CD14-positive monocyte (primary cell): ENCODE measurements at regions not wholly inside any gene's neighbourhood (a gene's known extent, or its start where the extent isn't known, plus 50 kb on each side); places are given as distances from the start of the nearest gene placed in this dataset.

Experiments
- DNase-seq, 3 donors: peaks; one replicate each; pipeline ENCODE4 v3.0.0-alpha.2; 2011 to 2022
- H2AFZ ChIP-seq: 2 replicates; pipeline ENCODE4 v1.6.0; 2012; ENCODE audit warnings: mild to moderate bottlenecking, low read depth, low read length, inconsistent platforms; ENCODE audit not compliant: insufficient read depth, poor library complexity, severe bottlenecking
- H3K27ac ChIP-seq, 2 donors: 1 replicate in 1 of 2; 2 replicates in 1 of 2; pipeline ENCODE4 v1.5.1; 2012 to 2013; ENCODE audit warnings: low read length in 2 of 2, control low read depth in 1 of 2, inconsistent platforms in 1 of 2, low read depth in 1 of 2, mild to moderate bottlenecking in 1 of 2
- H3K27me3 ChIP-seq, 2 donors: one replicate each; pipeline versions ENCODE4 v1.6.0 to v1.6.1; 2011 to 2013; ENCODE audit warnings: low read length in 2 of 2; ENCODE audit not compliant: control insufficient read depth in 2 of 2, insufficient read depth in 2 of 2
- H3K36me3 ChIP-seq, 2 donors: replicated peaks in 1 of 2; 1 replicate in 1 of 2; 2 replicates in 1 of 2; pipeline versions ENCODE4 v1.5.1 to v1.6.1; 2012 to 2013; ENCODE audit warnings: low read length in 2 of 2, control low read depth in 1 of 2, inconsistent platforms in 1 of 2, mild to moderate bottlenecking in 1 of 2; ENCODE audit not compliant: insufficient read depth in 2 of 2, control insufficient read depth in 1 of 2
- H3K4me1 ChIP-seq, 2 donors: 1 replicate in 1 of 2; 2 replicates in 1 of 2; pipeline versions ENCODE4 v1.5.1 to v1.6.1; 2012 to 2013; ENCODE audit warnings: low read length in 2 of 2, control low read depth in 1 of 2, inconsistent platforms in 1 of 2, mild to moderate bottlenecking in 1 of 2, moderate library complexity in 1 of 2; ENCODE audit not compliant: insufficient read depth in 2 of 2, control insufficient read depth in 1 of 2
- H3K4me2 ChIP-seq: replicated peaks from 2 replicates; pipeline ENCODE3; 2012; ENCODE audit warnings: low read length, moderate library complexity, mild to moderate bottlenecking; ENCODE audit not compliant: poor library complexity, severe bottlenecking; ENCODE audit errors: extremely low read depth
- H3K4me3 ChIP-seq, 3 experiments: fragments of 200-600 bp in 1 of 3; sonication (generic) in 1 of 3; replicated peaks in 1 of 3; 1 replicate in 2 of 3; 2 replicates in 1 of 3; pipeline ENCODE4 v1.5.1; 2011 to 2013; ENCODE audit warnings: low read length in 3 of 3, mild to moderate bottlenecking in 3 of 3, control low read depth in 2 of 3, low read depth in 2 of 3, inconsistent platforms in 1 of 3, moderate library complexity in 1 of 3
- H3K79me2 ChIP-seq: 2 replicates; pipeline ENCODE4 v1.6.0; 2012; ENCODE audit warnings: mild to moderate bottlenecking, control low read depth, inconsistent platforms, low read length, moderate library complexity; ENCODE audit not compliant: insufficient read depth
- H3K9ac ChIP-seq: 2 replicates; pipeline ENCODE4 v1.6.0; 2017; ENCODE audit warnings: low read length, mild to moderate bottlenecking; ENCODE audit not compliant: insufficient read depth, poor library complexity, severe bottlenecking
- H3K9me3 ChIP-seq, 2 donors: replicated peaks in 1 of 2; 1 replicate in 1 of 2; 2 replicates in 1 of 2; pipeline versions ENCODE4 v1.5.1 to v1.6.1; 2012 to 2013; ENCODE audit warnings: low read length in 2 of 2, control low read depth in 1 of 2; ENCODE audit not compliant: control insufficient read depth in 1 of 2, insufficient read depth in 1 of 2
- H4K20me1 ChIP-seq: 2 replicates; pipeline ENCODE4 v1.6.0; 2012; ENCODE audit warnings: mild to moderate bottlenecking, low read length, control low read depth, moderate library complexity; ENCODE audit not compliant: insufficient read depth
- H3K27ac Mint-ChIP-seq, 7 donors: one replicate each; pipeline ENCODE4 v1.8.0; 2020; ENCODE audit warnings: mild to moderate bottlenecking in 7 of 7, mixed read lengths in 7 of 7, moderate library complexity in 6 of 7, inconsistent platforms in 2 of 7
- H3K27me3 Mint-ChIP-seq, 3 donors: one replicate each; pipeline ENCODE4 v1.8.0; 2021 to 2022; ENCODE audit warnings: low read depth in 3 of 3, mild to moderate bottlenecking in 3 of 3, mixed read lengths in 3 of 3, moderate library complexity in 3 of 3, inconsistent platforms in 1 of 3
- H3K36me3 Mint-ChIP-seq, 2 donors: one replicate each; pipeline ENCODE4 v1.8.0; 2020; ENCODE audit warnings: mixed read lengths in 2 of 2, inconsistent platforms in 1 of 2, mild to moderate bottlenecking in 1 of 2
- H3K4me1 Mint-ChIP-seq: one replicate; pipeline ENCODE4 v1.8.0; 2020; ENCODE audit warnings: mild to moderate bottlenecking, mixed read lengths
- H3K4me3 Mint-ChIP-seq, 2 donors: one replicate each; pipeline ENCODE4 v1.8.0; 2020; ENCODE audit warnings: mild to moderate bottlenecking in 2 of 2, mixed read lengths in 2 of 2, moderate library complexity in 1 of 2
- H3K9me3 Mint-ChIP-seq, 7 donors: one replicate each; pipeline ENCODE4 v1.8.0; 2020 to 2022; ENCODE audit warnings: mixed read lengths in 7 of 7, mild to moderate bottlenecking in 6 of 7, moderate library complexity in 6 of 7, inconsistent platforms in 2 of 7
- CTCF ChIP-seq: fragments of 200-600 bp; IDR thresholded peaks from one replicate; pipeline ENCODE4 v1.8.0; 2022; ENCODE audit warnings: antibody characterized with exemption, mild to moderate bottlenecking
- WGBS: methylation state at CpG from one replicate; pipeline ENCODE4 v1.1.5; 2013; ENCODE audit warnings: missing lambda C conversion rate; ENCODE audit not compliant: insufficient coverage; 5-methylcytosine and 5-hydroxymethylcytosine counted together
- intact Hi-C, 2 donors: fragments of 100-400 bp; cut with micrococcal nuclease; formaldehyde crosslinking; loops; one replicate each; pipeline versions ENCODE4 v1.15.0 to v1.15.1; 2023

- WGBS, result 25% methylated on average over 11 of the region's 19 CpGs
- Mint-ChIP-seq H3K27me3 (no peaks in the 10 kb centered on the region), H3K4me3 (peak overlapping the region; percentile 63 to 77), H3K27ac (peak overlapping the region; percentile 51 to 91 (median 83)), H3K4me1 (peaks cover 65% of the 10 kb centered on the region), H3K36me3 (peaks cover 8 to 12% of the 10 kb centered on the region in 2 donors), H3K9me3 (peaks cover 0 to 7% (median 0%) of the 10 kb centered on the region in 7 donors)
- Histone ChIP-seq H3K4me2 (peak overlapping the region; percentile 50), H2AFZ (peak overlapping the region; percentile 70), H3K4me3 (peak overlapping the region in 1 of 3 experiments; percentile 59), H3K27me3 (no peaks in the 10 kb centered on the region), H3K79me2 (no peaks in the 10 kb centered on the region), H3K9me3 (no peaks in the 10 kb centered on the region), H3K4me1 (peaks cover 53 to 61% of the 10 kb centered on the region in 2 donors), H3K9ac (peak overlapping the region; percentile 47), H4K20me1 (no peaks in the 10 kb centered on the region), H3K36me3 (no peaks in the 10 kb centered on the region), H3K27ac (peak overlapping the region; percentile 43 to 72)
- TF ChIP-seq CTCF, result no peak
- peak; percentile 81 to 86 (median 82) for DNase-seq
- intact Hi-C loops, result loop anchor here in 1 of 2 donors (10.0 kb wide), 1 partner anchor 103 kb away; no protein-coding TSS in a partner anchor
Observed at GRCh38 chr10:31697271-31698180, 231.1 kb downstream of the ARHGAP12 start.

GRCh38 chr10:31694929-31695837, 233.4 kb downstream of the ARHGAP12 start:
- Histone ChIP-seq H3K27ac (no peak overlapping the region), H3K4me2 (no peak overlapping the region), H3K36me3 (no peaks in the 10 kb centered on the region), H4K20me1 (no peaks in the 10 kb centered on the region), H2AFZ (no peak overlapping the region), H3K79me2 (no peaks in the 10 kb centered on the region), H3K9ac (no peak overlapping the region), H3K4me3 (no peak overlapping the region), H3K27me3 (no peaks in the 10 kb centered on the region), H3K4me1 (peaks cover 33 to 37% of the 10 kb centered on the region in 2 donors), H3K9me3 (peaks cover 1 to 4% of the 10 kb centered on the region in 2 donors)
- Mint-ChIP-seq H3K4me1 (peaks cover 42% of the 10 kb centered on the region), H3K9me3 (peaks cover 4 to 15% (median 8%) of the 10 kb centered on the region in 7 donors), H3K27me3 (no peaks in the 10 kb centered on the region), H3K4me3 (no peak overlapping the region), H3K27ac (peak overlapping the region in 2 of 7 donors; percentile 17 to 50), H3K36me3 (peaks cover 5 to 14% of the 10 kb centered on the region in 2 donors)
- TF ChIP-seq CTCF, result no peak
- DNase-seq, result no peak
- 93% methylated on average over 11 of the region's 14 CpGs for WGBS
- intact Hi-C loops, result loop anchor here in 1 of 2 donors (10.0 kb wide), 1 partner anchor 100 kb away; no protein-coding TSS in a partner anchor
